H1 (cell line): ENCODE measurements at regions not wholly inside any gene's neighbourhood (a gene's known extent, or its start where the extent isn't known, plus 50 kb on each side); places are given as distances from the start of the nearest gene placed in this dataset.
A peak's percentile ranks its signal among the peaks of the same experiment; 100 is the strongest.

ENCODE experiments used
- CTCF ChIA-PET: fragments of 300-600 bp; sonication (Branson Sonifier 250); formaldehyde crosslinking; loops from one replicate; lab custom pipeline; 2021; ENCODE audit not compliant: partially characterized antibody; lab: Charles Lee
- POLR2A ChIA-PET: fragments of 300-600 bp; sonication (Branson Sonifier 250); formaldehyde crosslinking; loops from one replicate; lab custom pipeline; 2021; ENCODE audit warnings: inconsistent platforms; ENCODE audit not compliant: partially characterized antibody; lab: Charles Lee
- DNase-seq, 2 experiments: peaks; one replicate each; pipeline versions ENCODE4 v3.0.0 to v3.0.0-alpha.2; 2010 to 2022; ENCODE audit warnings: low spot score in 2 of 2, low read depth in 1 of 2, mixed read lengths in 1 of 2
- FAIRE-seq: peaks from 2 replicates; lab custom pipeline; 2011; peaks lifted over from hg19 to GRCh38; lab: Jason Lieb, UNC
- H2AFZ ChIP-seq: 2 replicates; pipeline ENCODE4 v1.8.1; 2012; ENCODE audit warnings: low read length, inconsistent platforms
- H2AK5ac ChIP-seq: 2 replicates; pipeline ENCODE4 v1.6.1; 2013; ENCODE audit warnings: low read depth, low read length
- H2BK120ac ChIP-seq: replicated peaks from 2 replicates; pipeline ENCODE3; 2013; ENCODE audit warnings: low read depth, low read length, inconsistent platforms
- H2BK12ac ChIP-seq: 2 replicates; pipeline ENCODE4 v1.6.1; 2013; ENCODE audit warnings: low read depth, low read length
- H2BK15ac ChIP-seq: 2 replicates; pipeline ENCODE4 v1.6.1; 2013; ENCODE audit warnings: low read length
- H2BK20ac ChIP-seq: 2 replicates; pipeline ENCODE4 v1.6.1; 2013; ENCODE audit warnings: low read length
- H2BK5ac ChIP-seq: 2 replicates; pipeline ENCODE4 v1.6.1; 2013; ENCODE audit warnings: low read depth, low read length
- H3K14ac ChIP-seq: 2 replicates; pipeline ENCODE4 v1.6.1; 2013; ENCODE audit warnings: inconsistent platforms; ENCODE audit not compliant: insufficient read length
- H3K18ac ChIP-seq: 2 replicates; pipeline ENCODE4 v1.6.1; 2013; ENCODE audit warnings: low read length; ENCODE audit errors: extremely low read depth
- H3K23ac ChIP-seq: 2 replicates; pipeline ENCODE4 v1.6.1; 2013; ENCODE audit warnings: inconsistent platforms; ENCODE audit not compliant: insufficient read length
- H3K23me2 ChIP-seq: 2 replicates; pipeline ENCODE4 v1.6.1; 2013; ENCODE audit warnings: low read depth, low read length
- H3K27ac ChIP-seq: 2 replicates; pipeline ENCODE4 v1.6.1; 2011; ENCODE audit warnings: low read depth, low read length, inconsistent platforms
- H3K27me3 ChIP-seq, 4 experiments: replicated peaks in 1 of 4; 1 replicate in 1 of 4; 2 replicates in 3 of 4; pipeline versions ENCODE4 v1.6.1 to v1.8.1; 2011 to 2013; ENCODE audit warnings: low read length in 3 of 4, mild to moderate bottlenecking in 3 of 4, inconsistent platforms in 2 of 4, mixed read lengths in 2 of 4, moderate library complexity in 1 of 4; ENCODE audit not compliant: control insufficient read depth in 3 of 4, insufficient read depth in 3 of 4; ENCODE audit errors: extremely low read depth in 1 of 4
- H3K36me3 ChIP-seq, 4 experiments: 2 replicates each; pipeline versions ENCODE4 v1.6.1 to v1.8.1; 2011 to 2013; ENCODE audit warnings: mild to moderate bottlenecking in 4 of 4, low read length in 3 of 4, moderate library complexity in 2 of 4, control low read depth in 1 of 4, inconsistent platforms in 1 of 4; ENCODE audit not compliant: insufficient read depth in 4 of 4, control insufficient read depth in 2 of 4
- H3K4ac ChIP-seq: replicated peaks from 2 replicates; pipeline ENCODE3; 2013; ENCODE audit warnings: low read length, low read depth, mixed read lengths, inconsistent platforms; ENCODE audit not compliant: insufficient read length
- H3K4me1 ChIP-seq, 4 experiments: replicated peaks in 1 of 4; 1 replicate in 1 of 4; 2 replicates in 3 of 4; pipeline versions ENCODE4 v1.6.1 to v1.8.1; 2011 to 2013; ENCODE audit warnings: low read length in 3 of 4, inconsistent platforms in 2 of 4, mixed read lengths in 1 of 4; ENCODE audit not compliant: insufficient read depth in 4 of 4, control insufficient read depth in 3 of 4
- H3K4me2 ChIP-seq, 2 experiments: 2 replicates each; pipeline versions ENCODE4 v1.6.1 to v1.8.1; 2011 to 2013; ENCODE audit warnings: low read depth in 2 of 2, low read length in 2 of 2, control low read depth in 1 of 2, inconsistent platforms in 1 of 2, mild to moderate bottlenecking in 1 of 2; ENCODE audit not compliant: insufficient read depth in 1 of 2
- H3K4me3 ChIP-seq, 4 experiments: fragments of 200-600, 300-600 bp in 1 of 4; sonication (generic), shearing (Covaris generic), sonication (Bioruptor Twin) in 1 of 4; 2 replicates each; pipeline versions ENCODE4 v1.5.1 to v1.8.1; 2011 to 2016; ENCODE audit warnings: low read length in 4 of 4, low read depth in 3 of 4, control low read depth in 2 of 4, inconsistent platforms in 2 of 4, mild to moderate bottlenecking in 2 of 4, mixed read lengths in 1 of 4, moderate library complexity in 1 of 4; ENCODE audit not compliant: insufficient read depth in 2 of 4; ENCODE audit errors: extremely low read depth in 1 of 4
- H3K56ac ChIP-seq: replicated peaks from 2 replicates; pipeline ENCODE3; 2013; ENCODE audit warnings: low read depth, mild to moderate bottlenecking, mixed read lengths, low read length, inconsistent platforms; ENCODE audit not compliant: insufficient read length
- H3K79me1 ChIP-seq: 2 replicates; pipeline ENCODE4 v1.6.1; 2013; ENCODE audit warnings: low read depth, low read length, control low read depth
- H3K79me2 ChIP-seq, 2 experiments: 2 replicates each; pipeline versions ENCODE4 v1.6.1 to v1.8.1; 2012 to 2013; ENCODE audit warnings: low read length in 2 of 2, mild to moderate bottlenecking in 2 of 2, inconsistent platforms in 1 of 2; ENCODE audit not compliant: insufficient read depth in 2 of 2, control insufficient read depth in 1 of 2
- H3K9ac ChIP-seq, 4 experiments: replicated peaks in 1 of 4; 1 replicate in 1 of 4; 2 replicates in 3 of 4; pipeline versions ENCODE4 v1.6.1 to v1.8.1; 2011 to 2013; ENCODE audit warnings: low read depth in 3 of 4, low read length in 3 of 4, control low read depth in 2 of 4, mild to moderate bottlenecking in 2 of 4, moderate library complexity in 2 of 4, inconsistent platforms in 1 of 4; ENCODE audit errors: extremely low read depth in 1 of 4
- H3K9me3 ChIP-seq, 2 experiments: 2 replicates each; pipeline versions ENCODE4 v1.6.1 to v1.8.1; 2012 to 2013; ENCODE audit warnings: mild to moderate bottlenecking in 2 of 2, moderate library complexity in 2 of 2, control low read depth in 1 of 2, inconsistent platforms in 1 of 2, low read depth in 1 of 2, low read length in 1 of 2, mixed read lengths in 1 of 2; ENCODE audit not compliant: insufficient read depth in 2 of 2
- H4K20me1 ChIP-seq, 2 experiments: replicated peaks in 1 of 2; 2 replicates each; pipeline versions ENCODE3 to v1.8.1; 2011 to 2013; ENCODE audit warnings: inconsistent platforms in 2 of 2, low read length in 2 of 2, mild to moderate bottlenecking in 1 of 2; ENCODE audit not compliant: insufficient read depth in 2 of 2, control insufficient read depth in 1 of 2
- H4K5ac ChIP-seq: 2 replicates; pipeline ENCODE4 v1.6.1; 2013; ENCODE audit warnings: low read length, low read depth, mixed read lengths, inconsistent platforms; ENCODE audit not compliant: insufficient read length
- H4K8ac ChIP-seq: 2 replicates; pipeline ENCODE4 v1.8.0; 2013; ENCODE audit warnings: mild to moderate bottlenecking, moderate library complexity, low read length, inconsistent platforms; ENCODE audit not compliant: insufficient read depth; ENCODE audit errors: extremely low read depth
- H4K91ac ChIP-seq: replicated peaks from 2 replicates; pipeline ENCODE3; 2013; ENCODE audit warnings: low read length, mixed read lengths, inconsistent platforms; ENCODE audit not compliant: insufficient read length
- CTCF ChIP-seq, 3 experiments: IDR thresholded peaks; 1 replicate in 2 of 3; 2 replicates in 1 of 3; pipeline versions ENCODE4 v1.5.1 to v1.6.1; 2011; ENCODE audit warnings: low read length in 3 of 3, mild to moderate bottlenecking in 3 of 3, inconsistent platforms in 2 of 3, low read depth in 1 of 3, moderate library complexity in 1 of 3; ENCODE audit not compliant: insufficient read depth in 1 of 3; ENCODE audit errors: control extremely low read depth in 1 of 3
- EP300 ChIP-seq, 2 experiments: IDR thresholded peaks; 1 replicate in 1 of 2; 2 replicates in 1 of 2; pipeline ENCODE4 v1.6.1; 2011 to 2012; ENCODE audit warnings: low read depth in 2 of 2, low read length in 2 of 2, mild to moderate bottlenecking in 2 of 2, borderline replicate concordance in 1 of 2, inconsistent platforms in 1 of 2, moderate library complexity in 1 of 2
- RAD21 ChIP-seq, 2 experiments: IDR thresholded peaks in 1 of 2; conservative IDR thresholded peaks in 1 of 2; 2 replicates each; pipeline ENCODE4 v1.6.1; 2011; ENCODE audit warnings: low read depth in 2 of 2, low read length in 2 of 2, improper control_type of control experiment in 1 of 2, inconsistent platforms in 1 of 2, mild to moderate bottlenecking in 1 of 2, moderate library complexity in 1 of 2
- WGBS, 2 experiments: shearing (Covaris generic) in 1 of 2; methylation state at CpG; one replicate each; pipeline versions ENCODE4 v1.1.6 to v1.1.7; 2013 to 2015; ENCODE audit warnings: low lambda C conversion rate in 2 of 2, mixed read lengths in 2 of 2, inconsistent platforms in 1 of 2, low coverage in 1 of 2, missing lambda C conversion rate in 1 of 2; ENCODE audit not compliant: insufficient replicate concordance in 2 of 2, insufficient coverage in 1 of 2, insufficient read length in 1 of 2; ENCODE audit errors: extremely low coverage in 1 of 2, missing lambda C conversion rate in 1 of 2; 5-methylcytosine and 5-hydroxymethylcytosine counted together
- TF ChIP-seq, protein P1 (sequence below): IDR thresholded peaks from 2 replicates; pipeline ENCODE4 v1.6.1; 2012; ENCODE audit warnings: inconsistent platforms

- no peak overlapping the region for H3K23ac ChIP-seq
- H3K18ac ChIP-seq: no peak overlapping the region
- CTCF ChIA-PET: interaction anchor here (0.5 to 2.0 kb wide), 4 partner anchors 21 to 801 kb away, joined by 3 to 6 read pairs (median 3); no protein-coding TSS in a partner anchor
- no peak overlapping the region for H3K4me3 ChIP-seq
- H2BK15ac ChIP-seq: no peak overlapping the region
- no peaks in the 10 kb centered on the region for H3K36me3 ChIP-seq
- no peak overlapping the region for H3K4ac ChIP-seq
- H3K23me2 ChIP-seq: no peaks in the 10 kb centered on the region
- FAIRE-seq (no peak), DNase-seq (no peak)
- H2AK5ac ChIP-seq: no peak overlapping the region
- TF ChIP-seq, protein P1, sequence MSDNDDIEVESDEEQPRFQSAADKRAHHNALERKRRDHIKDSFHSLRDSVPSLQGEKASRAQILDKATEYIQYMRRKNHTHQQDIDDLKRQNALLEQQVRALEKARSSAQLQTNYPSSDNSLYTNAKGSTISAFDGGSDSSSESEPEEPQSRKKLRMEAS: no peak
- TF ChIP-seq CTCF (IDR thresholded peaks at IDR 0.05; ENCODE audit: control extremely low read depth in 1 of 3, insufficient read depth in 1 of 3, low read depth in 1 of 3, low read length in 3 of 3): peak in 2 of 3 experiments; percentile 45 to 57; a peak in 3 of 4 replicates
- peak; percentile 61 to 71 for TF ChIP-seq RAD21 (IDR thresholded peaks at IDR 0.05 in 1 of 2, conservative IDR thresholded peaks at IDR 0.05 in 1 of 2; ENCODE audit: low read depth in 2 of 2, low read length in 2 of 2)
- no peak for TF ChIP-seq EP300 (IDR thresholded peaks at IDR 0.05; ENCODE audit: borderline replicate concordance in 1 of 2, low read depth in 2 of 2, low read length in 2 of 2)
- no peak overlapping the region for H2BK12ac ChIP-seq
- H3K4me2 ChIP-seq: no peak overlapping the region
- WGBS, 2 experiments: 90% methylated on average over 2 of the region's 2 CpGs; no CpG with 5 or more reads in 1 of the 2 experiments
- H2BK120ac ChIP-seq: no peak overlapping the region
- no peak overlapping the region for H3K27ac ChIP-seq
- no peaks in the 10 kb centered on the region for H3K79me1 ChIP-seq
- H4K8ac ChIP-seq: no peak overlapping the region
- no peaks in the 10 kb centered on the region for H3K79me2 ChIP-seq
- no peak overlapping the region for H3K14ac ChIP-seq
- H4K5ac ChIP-seq: no peak overlapping the region
- no peak overlapping the region for H2BK5ac ChIP-seq
- H2BK20ac ChIP-seq: no peak overlapping the region
- no peak overlapping the region for H4K91ac ChIP-seq
- H4K20me1 ChIP-seq: no peaks in the 10 kb centered on the region
- POLR2A ChIA-PET: no interaction called here
- no peak overlapping the region for H3K56ac ChIP-seq
- H3K9me3 ChIP-seq: no peaks in the 10 kb centered on the region
- H3K9ac ChIP-seq: no peak overlapping the region
- H3K4me1 ChIP-seq: no peaks in the 10 kb centered on the region
- H2AFZ ChIP-seq: peak overlapping the region; percentile 91; the same call in 1 of the 2 replicates
- H3K27me3 ChIP-seq: no peaks in the 10 kb centered on the region
These were observed 833.1 kb upstream of the SEL1L start for GRCh38 chr14:82366803-82367202.
